ENCODE measurements at regions not wholly inside any gene's neighbourhood (a gene's known extent, or its start where the extent isn't known, plus 50 kb on each side); places are given as distances from the start of the nearest gene placed in this dataset.

DNA sequence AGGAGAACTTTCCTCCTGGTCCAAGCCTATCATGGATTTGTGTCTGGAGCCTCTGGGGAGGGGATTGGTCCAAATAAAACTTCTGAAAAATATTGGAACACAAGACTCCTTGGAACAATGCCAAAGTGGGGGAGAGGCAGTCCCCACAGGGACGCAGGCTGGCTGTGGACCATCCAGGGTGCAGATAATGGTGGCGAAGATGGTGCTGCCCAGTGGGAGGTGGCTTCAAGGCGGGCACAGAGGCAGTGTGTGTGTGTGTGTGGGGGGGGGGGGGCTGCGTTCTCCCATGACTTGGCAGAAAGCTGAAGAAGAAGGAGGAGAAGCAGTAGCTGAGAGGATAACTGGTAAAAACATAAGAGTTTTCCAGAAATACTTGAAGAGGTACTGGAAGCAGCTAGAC lies 186.4 kb downstream of the MELK start:
- TF ChIP-seq EZH2phosphoT487 (IDR thresholded peaks at IDR 0.05; ENCODE audit: insufficient read depth, low read depth) (no peak), EZH2 (IDR thresholded peaks at IDR 0.05; ENCODE audit: insufficient read depth, poor library complexity, severe bottlenecking) (no peak)
